ENCODE measurements at regions not wholly inside any gene's neighbourhood (a gene's known extent, or its start where the extent isn't known, plus 50 kb on each side); places are given as distances from the start of the nearest gene placed in this dataset.

DNA sequence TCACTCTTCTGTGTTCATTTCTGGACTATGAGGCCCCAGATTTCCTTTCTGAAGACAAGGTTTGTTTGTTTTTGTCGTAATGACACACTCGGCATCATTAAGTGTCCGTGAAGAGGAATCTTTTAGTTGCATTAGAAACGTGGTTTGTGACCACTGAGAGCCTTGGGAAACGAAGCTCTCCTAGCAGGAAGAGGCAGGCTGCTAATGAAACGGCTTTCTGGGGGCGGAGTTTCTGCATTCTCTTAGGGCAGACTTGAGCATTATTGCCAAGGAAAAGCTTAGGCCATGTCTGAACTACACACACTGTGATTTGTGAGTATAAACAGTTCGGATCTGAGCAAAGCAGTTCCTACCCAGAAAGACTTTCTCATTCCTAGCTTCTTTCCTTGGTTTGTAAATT lies 64.0 kb downstream of the SOX3 start:
- H3K4me2 ChIP-seq (ENCODE audit: low read length) = no peak overlapping the region
- POLR2A ChIA-PET = no interaction called here
- no peak overlapping the region for H3K27ac ChIP-seq (ENCODE audit: low read depth, low read length)
- no peak for TF ChIP-seq ZNF274 (IDR thresholded peaks at IDR 0.05; ENCODE audit: low read depth, low read length)
- no peak for TF ChIP-seq ELF1 (IDR thresholded peaks at IDR 0.05; ENCODE audit: borderline replicate concordance, low read depth)
- TF ChIP-seq, protein P1, sequence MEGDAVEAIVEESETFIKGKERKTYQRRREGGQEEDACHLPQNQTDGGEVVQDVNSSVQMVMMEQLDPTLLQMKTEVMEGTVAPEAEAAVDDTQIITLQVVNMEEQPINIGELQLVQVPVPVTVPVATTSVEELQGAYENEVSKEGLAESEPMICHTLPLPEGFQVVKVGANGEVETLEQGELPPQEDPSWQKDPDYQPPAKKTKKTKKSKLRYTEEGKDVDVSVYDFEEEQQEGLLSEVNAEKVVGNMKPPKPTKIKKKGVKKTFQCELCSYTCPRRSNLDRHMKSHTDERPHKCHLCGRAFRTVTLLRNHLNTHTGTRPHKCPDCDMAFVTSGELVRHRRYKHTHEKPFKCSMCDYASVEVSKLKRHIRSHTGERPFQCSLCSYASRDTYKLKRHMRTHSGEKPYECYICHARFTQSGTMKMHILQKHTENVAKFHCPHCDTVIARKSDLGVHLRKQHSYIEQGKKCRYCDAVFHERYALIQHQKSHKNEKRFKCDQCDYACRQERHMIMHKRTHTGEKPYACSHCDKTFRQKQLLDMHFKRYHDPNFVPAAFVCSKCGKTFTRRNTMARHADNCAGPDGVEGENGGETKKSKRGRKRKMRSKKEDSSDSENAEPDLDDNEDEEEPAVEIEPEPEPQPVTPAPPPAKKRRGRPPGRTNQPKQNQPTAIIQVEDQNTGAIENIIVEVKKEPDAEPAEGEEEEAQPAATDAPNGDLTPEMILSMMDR (IDR thresholded peaks at IDR 0.05 in 2 of 3, conservative IDR thresholded peaks at IDR 0.05 in 1 of 3; ENCODE audit: borderline replicate concordance in 1 of 3, insufficient read depth in 1 of 3, low read depth in 2 of 3, low read length in 2 of 3) = no peak
- no peak for TF ChIP-seq FOSL1 (IDR thresholded peaks at IDR 0.05; ENCODE audit: low read depth)
- no peak for TF ChIP-seq RAD21 (IDR thresholded peaks at IDR 0.05; ENCODE audit: low read depth)
- no peak for TF ChIP-seq SIN3A (IDR thresholded peaks at IDR 0.05; ENCODE audit: low read depth)
- TF ChIP-seq EZH2phosphoT487 (IDR thresholded peaks at IDR 0.05; ENCODE audit: borderline replicate concordance) = no peak
- TF ChIP-seq, protein P2, sequence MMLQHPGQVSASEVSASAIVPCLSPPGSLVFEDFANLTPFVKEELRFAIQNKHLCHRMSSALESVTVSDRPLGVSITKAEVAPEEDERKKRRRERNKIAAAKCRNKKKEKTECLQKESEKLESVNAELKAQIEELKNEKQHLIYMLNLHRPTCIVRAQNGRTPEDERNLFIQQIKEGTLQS (IDR thresholded peaks at IDR 0.05) = no peak
- TF ChIP-seq ZFX (IDR thresholded peaks at IDR 0.05) = no peak
- no peak for TF ChIP-seq POLR2A (IDR thresholded peaks at IDR 0.05; ENCODE audit: borderline replicate concordance, extremely low read depth, insufficient read depth, insufficient read length)
- no peak for TF ChIP-seq JUND (IDR thresholded peaks at IDR 0.05)
- TF ChIP-seq SP1 (IDR thresholded peaks at IDR 0.05; ENCODE audit: low read depth) = no peak
- no peak for TF ChIP-seq CBX3 (IDR thresholded peaks at IDR 0.05; ENCODE audit: low read depth)
- TF ChIP-seq EZH2 (IDR thresholded peaks at IDR 0.05) = no peak
- H3K9me3 ChIP-seq (ENCODE audit: control insufficient read depth in 1 of 2, insufficient read depth in 1 of 2, low read depth in 1 of 2, low read length in 2 of 2) = no peaks in the 10 kb centered on the region
- no peaks in the 10 kb centered on the region for H3K79me2 ChIP-seq (ENCODE audit: insufficient read depth, low read length)
- no peaks in the 10 kb centered on the region for H3K36me3 ChIP-seq (ENCODE audit: control insufficient read depth in 1 of 2, insufficient read depth in 2 of 2, low read length in 2 of 2)
- no peak overlapping the region for H3K9ac ChIP-seq (ENCODE audit: low read length)
- no peaks in the 10 kb centered on the region for H3K4me1 ChIP-seq (ENCODE audit: control insufficient read depth in 1 of 2, insufficient read depth in 2 of 2, low read length in 2 of 2)
- no peaks in the 10 kb centered on the region for H3K9me2 ChIP-seq (ENCODE audit: insufficient read depth)
- intact Hi-C loops (cut with micrococcal nuclease) = no loop called here
- BruUV-seq (replicated peaks) = no TSS peak
- ATAC-seq (no peak), DNase-seq (ENCODE audit: low read depth, low spot score) (no peak)
- RAD21 ChIA-PET (ENCODE audit: low non-redundant PET in 1 of 2, low total read pairs in 2 of 2, uncharacterized antibody in 2 of 2, unreplicated experiment in 2 of 2) = no interaction called here
- H2AFZ ChIP-seq (ENCODE audit: low read depth, low read length, poor library complexity, severe bottlenecking) = no peak overlapping the region
- H3K4me3 ChIP-seq (replicated peaks in 1 of 2; ENCODE audit: low read depth in 1 of 2, low read length in 2 of 2) = no peak overlapping the region
- H3K27me3 ChIP-seq (ENCODE audit: insufficient read depth, low read length) = no peaks in the 10 kb centered on the region
- CTCF ChIA-PET = no interaction called here
- no peaks in the 10 kb centered on the region for H4K20me1 ChIP-seq (ENCODE audit: insufficient read depth)

All from HCT116 (cell line).